ENCODE measurements at regions not wholly inside any gene's neighbourhood (a gene's known extent, or its start where the extent isn't known, plus 50 kb on each side); places are given as distances from the start of the nearest gene placed in this dataset.

- no peak for TF ChIP-seq CTCF (conservative IDR thresholded peaks at IDR 0.05; ENCODE audit: low read length)
- no peak for TF ChIP-seq EZH2phosphoT487 (IDR thresholded peaks at IDR 0.05; ENCODE audit: borderline replicate concordance, low read depth, low read length)
Observed at GRCh38 chr16:75794426-75794825, 68.1 kb upstream of the CPHXL start.
